ENCODE measurements at regions not wholly inside any gene's neighbourhood (a gene's known extent, or its start where the extent isn't known, plus 50 kb on each side); places are given as distances from the start of the nearest gene placed in this dataset.

GRCh38 chr13:64256751-64257150 is 2841.1 kb upstream of the PCDH20 start:
- TF ChIP-seq CTCF (IDR thresholded peaks at IDR 0.05; ENCODE audit: extremely low read depth in 1 of 2, insufficient read depth in 1 of 2, low read depth in 1 of 2, low read length in 2 of 2) (no peak), POLR2A (IDR thresholded peaks at IDR 0.05; ENCODE audit: low read depth, low read length) (no peak), POLR2AphosphoS5 (IDR thresholded peaks at IDR 0.05; ENCODE audit: insufficient read depth, low read depth, low read length) (no peak), JUN (IDR thresholded peaks at IDR 0.05; ENCODE audit: borderline replicate concordance, insufficient read depth, insufficient read length, low read depth) (no peak)

Measured in endothelial cell of umbilical vein (primary cell).